ENCODE measurements at regions not wholly inside any gene's neighbourhood (a gene's known extent, or its start where the extent isn't known, plus 50 kb on each side); places are given as distances from the start of the nearest gene placed in this dataset.

DNA sequence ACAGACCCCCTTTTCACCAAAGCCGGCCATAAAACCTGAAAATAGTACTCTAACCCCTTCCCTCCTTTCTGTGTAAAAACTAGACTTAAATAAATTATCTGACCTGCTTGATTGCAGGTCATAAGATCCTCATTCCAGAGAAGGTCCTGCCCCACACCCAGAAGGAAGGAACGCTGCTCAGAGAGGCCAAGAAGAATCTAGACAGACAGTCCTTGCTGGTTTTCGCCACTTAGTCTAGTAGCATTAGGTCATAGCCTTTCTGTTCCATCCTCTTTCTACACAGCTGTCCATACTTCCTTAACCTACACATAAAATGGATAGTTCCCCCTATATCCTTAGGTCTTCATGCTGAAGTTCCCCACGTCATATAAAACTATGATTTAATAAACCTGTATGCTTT lies 83.7 kb upstream of the IGF1 start (continued):
- TF ChIP-seq, protein P1, sequence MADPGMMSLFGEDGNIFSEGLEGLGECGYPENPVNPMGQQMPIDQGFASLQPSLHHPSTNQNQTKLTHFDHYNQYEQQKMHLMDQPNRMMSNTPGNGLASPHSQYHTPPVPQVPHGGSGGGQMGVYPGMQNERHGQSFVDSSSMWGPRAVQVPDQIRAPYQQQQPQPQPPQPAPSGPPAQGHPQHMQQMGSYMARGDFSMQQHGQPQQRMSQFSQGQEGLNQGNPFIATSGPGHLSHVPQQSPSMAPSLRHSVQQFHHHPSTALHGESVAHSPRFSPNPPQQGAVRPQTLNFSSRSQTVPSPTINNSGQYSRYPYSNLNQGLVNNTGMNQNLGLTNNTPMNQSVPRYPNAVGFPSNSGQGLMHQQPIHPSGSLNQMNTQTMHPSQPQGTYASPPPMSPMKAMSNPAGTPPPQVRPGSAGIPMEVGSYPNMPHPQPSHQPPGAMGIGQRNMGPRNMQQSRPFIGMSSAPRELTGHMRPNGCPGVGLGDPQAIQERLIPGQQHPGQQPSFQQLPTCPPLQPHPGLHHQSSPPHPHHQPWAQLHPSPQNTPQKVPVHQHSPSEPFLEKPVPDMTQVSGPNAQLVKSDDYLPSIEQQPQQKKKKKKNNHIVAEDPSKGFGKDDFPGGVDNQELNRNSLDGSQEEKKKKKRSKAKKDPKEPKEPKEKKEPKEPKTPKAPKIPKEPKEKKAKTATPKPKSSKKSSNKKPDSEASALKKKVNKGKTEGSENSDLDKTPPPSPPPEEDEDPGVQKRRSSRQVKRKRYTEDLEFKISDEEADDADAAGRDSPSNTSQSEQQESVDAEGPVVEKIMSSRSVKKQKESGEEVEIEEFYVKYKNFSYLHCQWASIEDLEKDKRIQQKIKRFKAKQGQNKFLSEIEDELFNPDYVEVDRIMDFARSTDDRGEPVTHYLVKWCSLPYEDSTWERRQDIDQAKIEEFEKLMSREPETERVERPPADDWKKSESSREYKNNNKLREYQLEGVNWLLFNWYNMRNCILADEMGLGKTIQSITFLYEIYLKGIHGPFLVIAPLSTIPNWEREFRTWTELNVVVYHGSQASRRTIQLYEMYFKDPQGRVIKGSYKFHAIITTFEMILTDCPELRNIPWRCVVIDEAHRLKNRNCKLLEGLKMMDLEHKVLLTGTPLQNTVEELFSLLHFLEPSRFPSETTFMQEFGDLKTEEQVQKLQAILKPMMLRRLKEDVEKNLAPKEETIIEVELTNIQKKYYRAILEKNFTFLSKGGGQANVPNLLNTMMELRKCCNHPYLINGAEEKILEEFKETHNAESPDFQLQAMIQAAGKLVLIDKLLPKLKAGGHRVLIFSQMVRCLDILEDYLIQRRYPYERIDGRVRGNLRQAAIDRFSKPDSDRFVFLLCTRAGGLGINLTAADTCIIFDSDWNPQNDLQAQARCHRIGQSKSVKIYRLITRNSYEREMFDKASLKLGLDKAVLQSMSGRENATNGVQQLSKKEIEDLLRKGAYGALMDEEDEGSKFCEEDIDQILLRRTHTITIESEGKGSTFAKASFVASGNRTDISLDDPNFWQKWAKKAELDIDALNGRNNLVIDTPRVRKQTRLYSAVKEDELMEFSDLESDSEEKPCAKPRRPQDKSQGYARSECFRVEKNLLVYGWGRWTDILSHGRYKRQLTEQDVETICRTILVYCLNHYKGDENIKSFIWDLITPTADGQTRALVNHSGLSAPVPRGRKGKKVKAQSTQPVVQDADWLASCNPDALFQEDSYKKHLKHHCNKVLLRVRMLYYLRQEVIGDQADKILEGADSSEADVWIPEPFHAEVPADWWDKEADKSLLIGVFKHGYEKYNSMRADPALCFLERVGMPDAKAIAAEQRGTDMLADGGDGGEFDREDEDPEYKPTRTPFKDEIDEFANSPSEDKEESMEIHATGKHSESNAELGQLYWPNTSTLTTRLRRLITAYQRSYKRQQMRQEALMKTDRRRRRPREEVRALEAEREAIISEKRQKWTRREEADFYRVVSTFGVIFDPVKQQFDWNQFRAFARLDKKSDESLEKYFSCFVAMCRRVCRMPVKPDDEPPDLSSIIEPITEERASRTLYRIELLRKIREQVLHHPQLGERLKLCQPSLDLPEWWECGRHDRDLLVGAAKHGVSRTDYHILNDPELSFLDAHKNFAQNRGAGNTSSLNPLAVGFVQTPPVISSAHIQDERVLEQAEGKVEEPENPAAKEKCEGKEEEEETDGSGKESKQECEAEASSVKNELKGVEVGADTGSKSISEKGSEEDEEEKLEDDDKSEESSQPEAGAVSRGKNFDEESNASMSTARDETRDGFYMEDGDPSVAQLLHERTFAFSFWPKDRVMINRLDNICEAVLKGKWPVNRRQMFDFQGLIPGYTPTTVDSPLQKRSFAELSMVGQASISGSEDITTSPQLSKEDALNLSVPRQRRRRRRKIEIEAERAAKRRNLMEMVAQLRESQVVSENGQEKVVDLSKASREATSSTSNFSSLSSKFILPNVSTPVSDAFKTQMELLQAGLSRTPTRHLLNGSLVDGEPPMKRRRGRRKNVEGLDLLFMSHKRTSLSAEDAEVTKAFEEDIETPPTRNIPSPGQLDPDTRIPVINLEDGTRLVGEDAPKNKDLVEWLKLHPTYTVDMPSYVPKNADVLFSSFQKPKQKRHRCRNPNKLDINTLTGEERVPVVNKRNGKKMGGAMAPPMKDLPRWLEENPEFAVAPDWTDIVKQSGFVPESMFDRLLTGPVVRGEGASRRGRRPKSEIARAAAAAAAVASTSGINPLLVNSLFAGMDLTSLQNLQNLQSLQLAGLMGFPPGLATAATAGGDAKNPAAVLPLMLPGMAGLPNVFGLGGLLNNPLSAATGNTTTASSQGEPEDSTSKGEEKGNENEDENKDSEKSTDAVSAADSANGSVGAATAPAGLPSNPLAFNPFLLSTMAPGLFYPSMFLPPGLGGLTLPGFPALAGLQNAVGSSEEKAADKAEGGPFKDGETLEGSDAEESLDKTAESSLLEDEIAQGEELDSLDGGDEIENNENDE (IDR thresholded peaks at IDR 0.05; ENCODE audit: insufficient replicate concordance, low read length) = no peak
- no peak for TF ChIP-seq EZH2 (IDR thresholded peaks at IDR 0.05; ENCODE audit: low read depth, low read length, severe bottlenecking)

All from H1 (cell line).